ENCODE measurements at regions not wholly inside any gene's neighbourhood (a gene's known extent, or its start where the extent isn't known, plus 50 kb on each side); places are given as distances from the start of the nearest gene placed in this dataset.

DNA sequence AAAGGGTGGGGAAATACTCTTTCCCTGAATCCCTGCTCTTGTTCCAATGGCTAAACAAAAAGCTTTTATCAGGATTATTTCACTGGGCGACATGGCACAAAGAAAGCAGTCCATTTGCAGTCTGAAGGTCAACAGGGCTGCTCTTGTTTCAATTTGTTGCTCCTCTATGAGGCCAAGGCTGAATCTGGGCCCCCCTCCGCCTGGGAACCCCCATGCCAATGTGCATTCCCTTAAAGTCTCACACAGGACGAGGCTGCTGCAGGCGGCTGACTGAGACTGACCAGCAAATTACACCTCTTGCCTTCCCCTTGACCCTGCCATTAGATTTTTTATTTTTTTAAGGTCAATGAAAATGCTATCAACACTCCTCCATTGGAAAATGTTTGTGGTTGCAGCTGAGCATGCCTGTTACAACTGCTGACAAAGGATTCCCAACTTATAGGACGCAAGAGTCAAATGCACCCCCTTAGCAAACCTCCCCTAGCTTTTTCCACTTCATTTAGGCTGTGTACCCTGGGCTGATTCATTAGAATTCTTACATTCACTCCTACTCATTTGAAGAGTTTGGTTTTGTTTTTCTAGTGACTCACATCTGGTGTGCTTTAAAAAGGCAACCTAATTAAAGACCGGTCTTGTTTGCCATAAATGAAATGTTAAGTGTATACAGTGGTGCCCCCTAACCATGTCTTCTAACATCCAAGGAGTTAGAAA is 60.8 kb upstream of the ARHGEF3 start:
- TF ChIP-seq, protein P1, sequence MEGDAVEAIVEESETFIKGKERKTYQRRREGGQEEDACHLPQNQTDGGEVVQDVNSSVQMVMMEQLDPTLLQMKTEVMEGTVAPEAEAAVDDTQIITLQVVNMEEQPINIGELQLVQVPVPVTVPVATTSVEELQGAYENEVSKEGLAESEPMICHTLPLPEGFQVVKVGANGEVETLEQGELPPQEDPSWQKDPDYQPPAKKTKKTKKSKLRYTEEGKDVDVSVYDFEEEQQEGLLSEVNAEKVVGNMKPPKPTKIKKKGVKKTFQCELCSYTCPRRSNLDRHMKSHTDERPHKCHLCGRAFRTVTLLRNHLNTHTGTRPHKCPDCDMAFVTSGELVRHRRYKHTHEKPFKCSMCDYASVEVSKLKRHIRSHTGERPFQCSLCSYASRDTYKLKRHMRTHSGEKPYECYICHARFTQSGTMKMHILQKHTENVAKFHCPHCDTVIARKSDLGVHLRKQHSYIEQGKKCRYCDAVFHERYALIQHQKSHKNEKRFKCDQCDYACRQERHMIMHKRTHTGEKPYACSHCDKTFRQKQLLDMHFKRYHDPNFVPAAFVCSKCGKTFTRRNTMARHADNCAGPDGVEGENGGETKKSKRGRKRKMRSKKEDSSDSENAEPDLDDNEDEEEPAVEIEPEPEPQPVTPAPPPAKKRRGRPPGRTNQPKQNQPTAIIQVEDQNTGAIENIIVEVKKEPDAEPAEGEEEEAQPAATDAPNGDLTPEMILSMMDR (conservative IDR thresholded peaks at IDR 0.05; ENCODE audit: low read length): no peak
- no peak for TF ChIP-seq EZH2phosphoT487 (IDR thresholded peaks at IDR 0.05; ENCODE audit: borderline replicate concordance)
